CD4-positive, alpha-beta memory T cell (primary cell): ENCODE measurements at regions not wholly inside any gene's neighbourhood (a gene's known extent, or its start where the extent isn't known, plus 50 kb on each side); places are given as distances from the start of the nearest gene placed in this dataset.

Experiments
- CTCF ChIA-PET: fragments of 350-600 bp; sonication (Branson Sonifier 250); formaldehyde crosslinking; loops from one replicate; lab custom pipeline; 2021; ENCODE audit warnings: inconsistent platforms; ENCODE audit not compliant: partially characterized antibody; lab: Charles Lee
- POLR2A ChIA-PET: fragments of 350-600 bp; sonication (Branson Sonifier 250); formaldehyde crosslinking; loops from one replicate; lab custom pipeline; 2021; ENCODE audit not compliant: partially characterized antibody; lab: Charles Lee
- DNase-seq, 5 donors: peaks; one replicate each; pipeline versions ENCODE4 v3.0.0 to v3.0.0-alpha.2; 2020 to 2022; ENCODE audit warnings: mixed read lengths in 1 of 5
- H3K27ac ChIP-seq: one replicate; pipeline ENCODE4 v1.7.0; 2013; ENCODE audit warnings: low read depth, low read length
- H3K27me3 ChIP-seq: 2 replicates; pipeline ENCODE4 v1.7.0; 2013; ENCODE audit warnings: mild to moderate bottlenecking, low read length, moderate library complexity; ENCODE audit not compliant: insufficient read depth
- H3K36me3 ChIP-seq: 2 replicates; pipeline ENCODE4 v1.7.0; 2013; ENCODE audit warnings: mild to moderate bottlenecking, low read length, moderate library complexity; ENCODE audit not compliant: insufficient read depth
- H3K4me1 ChIP-seq: 2 replicates; pipeline ENCODE4 v1.7.0; 2013; ENCODE audit warnings: mild to moderate bottlenecking, low read length, moderate library complexity; ENCODE audit not compliant: insufficient read depth
- H3K4me3 ChIP-seq, 2 donors: one replicate each; pipeline ENCODE4 v1.7.0; 2013; ENCODE audit warnings: low read length in 2 of 2, mild to moderate bottlenecking in 1 of 2
- H3K9me3 ChIP-seq, 2 donors: one replicate each; pipeline ENCODE4 v1.7.0; 2013; ENCODE audit warnings: low read length in 2 of 2, control low read depth in 1 of 2; ENCODE audit not compliant: control insufficient read depth in 1 of 2
- H3K27ac Mint-ChIP-seq, 7 donors: one replicate each; pipeline ENCODE4 v1.8.0; 2020 to 2021; ENCODE audit warnings: mixed read lengths in 7 of 7, mild to moderate bottlenecking in 6 of 7, inconsistent platforms in 3 of 7, moderate library complexity in 3 of 7
- H3K27me3 Mint-ChIP-seq, 2 donors: one replicate each; pipeline ENCODE4 v1.8.0; 2020 to 2021; ENCODE audit warnings: mixed read lengths in 2 of 2
- H3K36me3 Mint-ChIP-seq, 2 donors: one replicate each; pipeline ENCODE4 v1.8.0; 2020 to 2021; ENCODE audit warnings: mixed read lengths in 2 of 2, inconsistent platforms in 1 of 2, mild to moderate bottlenecking in 1 of 2
- H3K4me1 Mint-ChIP-seq, 4 donors: one replicate each; pipeline ENCODE4 v1.8.0; 2020 to 2021; ENCODE audit warnings: mixed read lengths in 4 of 4, mild to moderate bottlenecking in 1 of 4
- H3K4me3 Mint-ChIP-seq, 8 donors: one replicate each; pipeline ENCODE4 v1.8.0; 2020 to 2021; ENCODE audit warnings: mixed read lengths in 8 of 8, mild to moderate bottlenecking in 7 of 8, moderate library complexity in 6 of 8, inconsistent platforms in 3 of 8
- H3K9me3 Mint-ChIP-seq, 8 donors: one replicate each; pipeline ENCODE4 v1.8.0; 2020 to 2021; ENCODE audit warnings: mixed read lengths in 8 of 8, mild to moderate bottlenecking in 5 of 8, inconsistent platforms in 3 of 8, moderate library complexity in 1 of 8
- intact Hi-C: fragments of 100-400 bp; cut with micrococcal nuclease; formaldehyde crosslinking; loops from one replicate; pipeline ENCODE4 v1.15.1; 2023

DNA sequence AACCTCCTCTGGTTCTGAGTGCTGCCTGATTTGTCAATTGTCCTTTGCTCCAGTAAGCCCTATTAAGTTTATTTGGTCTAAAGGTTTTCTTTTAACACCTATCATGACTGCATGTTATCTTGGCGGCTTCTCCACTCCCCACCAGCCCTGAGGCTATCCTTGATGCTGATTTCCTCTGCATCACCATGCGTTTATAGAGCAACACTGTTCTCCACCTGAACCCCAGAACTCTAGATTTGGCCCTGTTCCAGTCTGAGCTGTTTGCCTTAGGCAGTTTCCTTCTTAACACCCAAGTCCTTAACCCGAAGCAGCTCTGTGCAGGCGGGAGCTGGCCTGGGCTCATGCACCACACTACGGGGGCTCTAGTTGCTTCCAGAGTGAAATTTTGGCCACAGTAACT, 98.2 kb upstream of the NPAS2 start:
- H3K4me3 Mint-ChIP-seq: no peak overlapping the region
- ChIA-PET POLR2A (no interaction called here), CTCF (no interaction called here)
- no peaks in the 10 kb centered on the region for H3K36me3 Mint-ChIP-seq
- Histone ChIP-seq H3K36me3 (no peaks in the 10 kb centered on the region), H3K4me1 (no peaks in the 10 kb centered on the region), H3K27ac (no peak overlapping the region), H3K4me3 (no peak overlapping the region), H3K27me3 (no peaks in the 10 kb centered on the region), H3K9me3 (no peaks in the 10 kb centered on the region)
- H3K27ac Mint-ChIP-seq: no peak overlapping the region
- peaks cover 0 to 6% of the 10 kb centered on the region in 2 donors for H3K27me3 Mint-ChIP-seq
- intact Hi-C loops: no loop called here
- no peaks in the 10 kb centered on the region for H3K9me3 Mint-ChIP-seq
- H3K4me1 Mint-ChIP-seq: no peaks in the 10 kb centered on the region
- no peak for DNase-seq

DNA sequence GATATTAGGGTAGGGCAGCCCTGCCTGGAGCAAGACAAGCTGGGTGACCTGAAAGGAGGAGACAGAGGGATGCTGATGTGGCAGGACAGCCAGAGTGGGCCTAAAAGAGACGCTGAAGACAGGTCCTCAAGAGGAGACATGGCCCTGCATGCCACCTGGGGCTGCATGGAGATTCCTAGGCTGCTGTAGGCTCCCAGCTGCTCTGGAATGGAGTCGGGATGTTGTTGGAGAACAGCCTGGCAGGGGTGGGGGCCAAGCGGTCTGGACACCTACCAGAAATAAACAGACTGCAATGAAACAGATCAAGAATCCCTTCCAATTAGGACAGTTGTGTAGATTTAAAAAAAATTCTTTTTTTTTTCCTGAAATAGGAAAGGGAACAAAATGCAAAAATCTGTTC, 97.8 kb upstream of the NPAS2 start:
- Histone ChIP-seq H3K27me3 (no peaks in the 10 kb centered on the region), H3K27ac (no peak overlapping the region), H3K4me1 (no peaks in the 10 kb centered on the region), H3K4me3 (no peak overlapping the region), H3K36me3 (no peaks in the 10 kb centered on the region), H3K9me3 (no peaks in the 10 kb centered on the region)
- no peak overlapping the region for H3K4me3 Mint-ChIP-seq
- no peak for DNase-seq
- no peaks in the 10 kb centered on the region for H3K9me3 Mint-ChIP-seq
- intact Hi-C loops: no loop called here
- CTCF ChIA-PET: no interaction called here
- H3K27ac Mint-ChIP-seq: no peak overlapping the region
- H3K4me1 Mint-ChIP-seq: no peaks in the 10 kb centered on the region
- peaks cover 0 to 7% of the 10 kb centered on the region in 2 donors for H3K27me3 Mint-ChIP-seq
- POLR2A ChIA-PET: no interaction called here
- H3K36me3 Mint-ChIP-seq: no peaks in the 10 kb centered on the region

DNA sequence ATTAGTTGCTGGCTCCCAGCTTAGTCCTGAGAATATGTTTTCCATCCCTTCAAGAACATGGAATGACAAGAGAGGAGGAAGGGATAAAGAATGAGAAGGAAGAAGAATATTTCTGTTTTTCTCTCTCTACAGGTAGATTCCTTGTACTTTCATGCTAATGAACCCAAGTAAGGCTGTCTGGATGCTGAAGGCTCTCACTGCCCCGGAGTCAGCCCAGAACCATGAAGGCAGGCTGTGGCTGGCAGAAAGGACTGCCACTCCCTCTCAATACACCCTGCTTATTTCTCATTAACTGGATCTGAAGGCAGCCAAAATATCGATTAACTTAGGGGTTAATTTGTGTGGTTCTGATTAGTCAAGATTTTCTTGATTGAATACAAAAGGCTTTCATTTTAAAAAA, 93.1 kb upstream of the NPAS2 start:
- CTCF ChIA-PET: no interaction called here
- H3K9me3 ChIP-seq: no peaks in the 10 kb centered on the region
- POLR2A ChIA-PET: no interaction called here
- no peak for DNase-seq
- H3K36me3 ChIP-seq: no peaks in the 10 kb centered on the region
- Mint-ChIP-seq H3K4me1 (no peaks in the 10 kb centered on the region), H3K27me3 (peaks cover 11 to 17% of the 10 kb centered on the region in 2 donors), H3K4me3 (no peak overlapping the region), H3K36me3 (peaks cover 0 to 2% of the 10 kb centered on the region in 2 donors), H3K9me3 (peaks cover 0 to 17% (median 10%) of the 10 kb centered on the region in 8 donors), H3K27ac (no peak overlapping the region)
- H3K27ac ChIP-seq: no peak overlapping the region
- H3K27me3 ChIP-seq: no peaks in the 10 kb centered on the region
- no peaks in the 10 kb centered on the region for H3K4me1 ChIP-seq
- intact Hi-C loops: no loop called here
- H3K4me3 ChIP-seq: no peak overlapping the region

DNA sequence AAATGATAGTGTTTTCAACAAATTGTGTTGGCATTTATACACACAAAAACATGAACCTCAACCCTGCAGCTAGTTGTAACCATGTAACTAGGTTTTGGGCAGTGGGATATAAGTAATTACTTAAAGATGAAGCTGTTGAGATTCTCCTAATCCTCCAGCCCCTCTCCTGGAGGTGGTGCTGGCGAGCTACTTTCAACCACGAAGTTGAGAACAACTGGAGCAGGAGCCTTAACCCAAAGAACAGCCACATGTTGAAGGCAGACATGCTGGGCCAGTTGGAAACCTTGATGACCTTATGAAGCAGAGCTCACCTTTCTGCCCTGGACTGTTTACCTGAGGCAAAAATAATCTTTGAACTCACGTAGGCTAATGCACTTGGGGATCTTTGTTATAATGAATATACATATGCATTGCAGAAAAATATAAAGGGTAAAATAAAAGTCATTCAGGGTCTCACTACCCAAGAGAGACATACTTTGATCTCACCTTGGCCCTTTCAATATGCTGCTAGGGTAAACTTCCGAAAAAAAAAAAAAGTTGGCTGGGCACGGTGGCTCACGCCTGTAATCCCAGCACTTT, 89.6 kb upstream of the NPAS2 start:
- peaks cover 0 to 6% (median 0%) of the 10 kb centered on the region in 4 donors for H3K4me1 Mint-ChIP-seq
- no peak overlapping the region for H3K4me3 Mint-ChIP-seq
- no peak overlapping the region for H3K27ac ChIP-seq
- H3K9me3 Mint-ChIP-seq: peaks cover 0 to 17% (median 10%) of the 10 kb centered on the region in 8 donors
- H3K36me3 ChIP-seq: no peaks in the 10 kb centered on the region
- peak in 2 of 5 donors; percentile 2 to 10 for DNase-seq
- no peak overlapping the region for H3K4me3 ChIP-seq
- H3K27ac Mint-ChIP-seq: no peak overlapping the region
- intact Hi-C loops: no loop called here
- POLR2A ChIA-PET: no interaction called here
- H3K4me1 ChIP-seq: no peaks in the 10 kb centered on the region
- no peaks in the 10 kb centered on the region for H3K9me3 ChIP-seq
- H3K27me3 Mint-ChIP-seq: peaks cover 15 to 29% of the 10 kb centered on the region in 2 donors
- CTCF ChIA-PET: interaction anchor here (2.2 kb wide), 1 partner anchor 123 kb away, joined by 6 read pairs; no protein-coding TSS in a partner anchor
- no peaks in the 10 kb centered on the region for H3K27me3 ChIP-seq
- peaks cover 0 to 2% of the 10 kb centered on the region in 2 donors for H3K36me3 Mint-ChIP-seq

DNA sequence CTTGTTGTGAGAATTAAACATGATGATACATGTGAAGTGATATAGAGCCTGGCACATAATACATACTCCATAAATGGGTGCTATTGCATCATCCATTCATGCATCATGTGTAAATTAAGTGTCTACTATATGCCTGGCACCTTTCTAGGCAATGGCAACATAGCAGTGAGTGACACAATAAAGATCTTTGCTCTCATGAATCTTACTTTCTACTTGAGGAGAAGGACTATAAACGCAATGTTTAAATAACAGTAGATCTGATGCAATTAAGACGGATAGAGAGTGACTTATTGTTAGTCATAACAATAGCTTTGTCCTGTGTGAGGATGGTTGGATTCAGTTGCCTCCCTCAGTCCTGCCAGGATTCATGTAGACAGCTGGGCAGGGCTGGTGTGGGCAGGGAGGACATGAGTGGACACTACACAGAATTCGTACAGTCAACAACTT, 88.4 kb upstream of the NPAS2 start:
- no peaks in the 10 kb centered on the region for H3K4me1 ChIP-seq
- ChIA-PET POLR2A (no interaction called here), CTCF (no interaction called here)
- no peak overlapping the region for H3K27ac ChIP-seq
- peaks cover 0 to 2% of the 10 kb centered on the region in 2 donors for H3K36me3 Mint-ChIP-seq
- DNase-seq: no peak
- H3K27me3 ChIP-seq: no peaks in the 10 kb centered on the region
- H3K36me3 ChIP-seq: no peaks in the 10 kb centered on the region
- peaks cover 0 to 17% (median 10%) of the 10 kb centered on the region in 8 donors for H3K9me3 Mint-ChIP-seq
- peaks cover 20 to 34% of the 10 kb centered on the region in 2 donors for H3K27me3 Mint-ChIP-seq
- intact Hi-C loops: no loop called here
- no peak overlapping the region for H3K4me3 ChIP-seq
- H3K9me3 ChIP-seq: no peaks in the 10 kb centered on the region
- no peak overlapping the region for H3K4me3 Mint-ChIP-seq
- H3K27ac Mint-ChIP-seq: no peak overlapping the region
- H3K4me1 Mint-ChIP-seq: peaks cover 0 to 6% (median 0%) of the 10 kb centered on the region in 4 donors

DNA sequence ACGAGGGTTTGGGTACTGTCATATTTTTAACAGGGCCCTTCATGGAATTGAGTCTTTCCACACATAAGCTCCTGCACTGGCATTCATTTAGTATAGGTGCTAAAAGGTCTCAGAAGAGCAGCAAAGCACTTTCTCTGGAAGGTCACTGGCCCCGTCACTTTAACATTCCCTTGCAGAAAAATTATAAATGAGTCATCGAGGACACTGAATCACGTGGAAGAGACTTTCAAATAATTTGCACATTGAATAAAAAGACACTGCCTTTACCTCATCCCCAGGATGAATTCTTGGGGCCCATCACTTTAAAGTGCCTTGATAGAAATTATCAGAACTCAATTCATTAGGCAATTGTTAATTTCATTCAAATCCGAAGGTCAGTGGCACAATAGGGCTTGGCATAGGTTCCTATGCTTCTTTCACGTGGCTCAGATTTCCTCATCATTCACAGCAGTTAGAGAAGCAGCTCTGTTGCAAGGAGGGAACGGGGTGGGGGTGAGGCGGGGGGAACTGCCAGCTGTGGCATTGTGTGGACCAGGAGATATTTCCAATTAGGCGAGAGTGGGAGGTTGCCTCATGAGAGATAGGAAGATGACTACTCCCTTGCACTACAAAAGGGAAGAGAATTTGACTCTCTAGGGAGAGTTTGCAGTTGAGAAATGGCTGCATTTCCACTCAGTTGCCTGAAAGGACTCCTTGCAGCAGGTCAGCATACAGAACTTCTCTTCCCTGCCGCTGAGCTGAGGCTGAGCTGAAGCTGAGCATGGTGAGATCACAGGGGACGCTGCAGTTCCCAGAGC, 86.3 kb upstream of the NPAS2 start:
- ChIA-PET POLR2A (no interaction called here), CTCF (no interaction called here)
- Histone ChIP-seq H3K4me1 (no peaks in the 10 kb centered on the region), H3K4me3 (no peak overlapping the region), H3K36me3 (no peaks in the 10 kb centered on the region), H3K9me3 (no peaks in the 10 kb centered on the region), H3K27me3 (no peaks in the 10 kb centered on the region), H3K27ac (no peak overlapping the region)
- peaks cover 0 to 2% of the 10 kb centered on the region in 2 donors for H3K36me3 Mint-ChIP-seq
- no peak overlapping the region for H3K27ac Mint-ChIP-seq
- peaks cover 20 to 34% of the 10 kb centered on the region in 2 donors for H3K27me3 Mint-ChIP-seq
- H3K9me3 Mint-ChIP-seq: peaks cover 0 to 16% (median 9%) of the 10 kb centered on the region in 8 donors
- no peak for DNase-seq
- H3K4me1 Mint-ChIP-seq: peaks cover 0 to 6% (median 0%) of the 10 kb centered on the region in 4 donors
- H3K4me3 Mint-ChIP-seq: no peak overlapping the region
- intact Hi-C loops: no loop called here

DNA sequence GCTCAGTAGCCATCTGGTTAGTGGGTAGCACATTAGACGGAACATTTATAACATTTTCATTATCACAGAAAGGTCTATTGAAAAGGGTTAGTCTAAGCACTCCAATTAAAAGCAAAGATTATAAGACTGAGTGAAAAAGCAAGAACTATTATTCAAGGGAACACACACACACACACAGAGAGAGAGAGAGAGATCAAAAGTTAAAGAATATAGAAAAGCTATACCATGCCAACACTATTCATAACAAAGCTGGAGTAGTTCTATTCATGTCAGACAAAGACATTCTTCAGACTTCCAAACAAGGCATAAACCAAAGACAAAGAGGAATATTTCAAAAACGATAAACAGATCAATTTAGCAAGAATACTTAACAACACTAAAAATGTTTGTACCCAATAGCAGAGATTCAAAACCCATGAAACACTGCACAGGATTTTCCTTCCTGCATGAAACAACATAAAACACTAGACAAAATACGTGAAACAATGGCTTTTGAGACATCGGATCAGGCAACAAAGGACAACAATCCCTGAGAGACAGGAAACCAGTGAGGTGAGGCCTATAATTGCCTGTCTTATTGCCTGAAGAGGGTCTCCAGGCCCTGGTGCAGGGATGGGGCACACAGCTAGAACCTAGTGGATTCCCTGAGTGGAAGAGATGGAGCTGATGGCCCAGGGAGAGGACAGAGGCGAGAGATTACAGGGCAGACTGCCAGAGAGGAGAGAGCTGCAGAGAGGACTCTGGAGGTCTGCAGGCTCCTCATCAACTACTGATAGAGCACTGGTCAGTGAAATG, 83.6 kb upstream of the NPAS2 start:
- Mint-ChIP-seq H3K9me3 (no peaks in the 10 kb centered on the region), H3K36me3 (no peaks in the 10 kb centered on the region), H3K27ac (no peak overlapping the region), H3K4me1 (peaks cover 0 to 6% (median 0%) of the 10 kb centered on the region in 4 donors), H3K27me3 (peaks cover 18 to 29% of the 10 kb centered on the region in 2 donors), H3K4me3 (no peak overlapping the region)
- H3K36me3 ChIP-seq: no peaks in the 10 kb centered on the region
- intact Hi-C loops: no loop called here
- no peaks in the 10 kb centered on the region for H3K4me1 ChIP-seq
- POLR2A ChIA-PET: no interaction called here
- CTCF ChIA-PET: no interaction called here
- no peaks in the 10 kb centered on the region for H3K9me3 ChIP-seq
- H3K27me3 ChIP-seq: no peaks in the 10 kb centered on the region
- no peak for DNase-seq
- no peak overlapping the region for H3K4me3 ChIP-seq
- no peak overlapping the region for H3K27ac ChIP-seq
